Hepatocyte (in vitro differentiated cells): ENCODE measurements at regions not wholly inside any gene's neighbourhood (a gene's known extent, or its start where the extent isn't known, plus 50 kb on each side); places are given as distances from the start of the nearest gene placed in this dataset. TPM values are rescaled to one million over a fixed set of nuclear protein-coding genes. Genes with fewer than 3 reads are reported as not detected.

ENCODE experiments used
- small RNA-seq: library from RNA; depleted of rRNA; stranded (forward); fragments of <200 nt; gene quantifications from one replicate; pipeline ENCODE3, GENCODE V24; 2014

Small RNA genes in the stretch of these regions (small RNA-seq; reads per million reads assigned to genes)
- not detected for gene RNA5SP361
